T-helper 1 cell treated with Interleukin-12 subunit alpha and Interleukin-12 subunit beta and Interleukin-4 antibody, amounts not matched to agents 30 μg/mL and 1 μg/mL, for 36 hours (primary cell): ENCODE measurements at regions not wholly inside any gene's neighbourhood (a gene's known extent, or its start where the extent isn't known, plus 50 kb on each side); places are given as distances from the start of the nearest gene placed in this dataset.
"Not testable (repeated sequence)": the region's sequence is repeated elsewhere in the genome, so short reads cannot be mapped to it uniquely, and the experiment has no call there.

Experiments
- H3K27ac Mint-ChIP-seq: one replicate; pipeline ENCODE4 v1.8.0; 2021; ENCODE audit warnings: mild to moderate bottlenecking, mixed read lengths
- H3K27me3 Mint-ChIP-seq: one replicate; pipeline ENCODE4 v1.8.0; 2021; ENCODE audit warnings: low read depth, mixed read lengths
- H3K36me3 Mint-ChIP-seq: one replicate; pipeline ENCODE4 v1.8.0; 2021; ENCODE audit warnings: low read depth, mixed read lengths
- H3K4me1 Mint-ChIP-seq: one replicate; pipeline ENCODE4 v1.8.0; 2021; ENCODE audit warnings: low read depth, mixed read lengths
- H3K4me3 Mint-ChIP-seq: one replicate; pipeline ENCODE4 v1.8.0; 2021; ENCODE audit warnings: mild to moderate bottlenecking, moderate library complexity, mixed read lengths
- H3K9me3 Mint-ChIP-seq: one replicate; pipeline ENCODE4 v1.8.0; 2021; ENCODE audit warnings: mixed read lengths

- H3K9me3 Mint-ChIP-seq, H3K36me3 Mint-ChIP-seq, H3K4me3 Mint-ChIP-seq, H3K27me3 Mint-ChIP-seq, H3K4me1 Mint-ChIP-seq, H3K27ac Mint-ChIP-seq: not testable (repeated sequence)
These were observed 1639.2 kb upstream of the TMEFF2 start for GRCh38 chr2:193833895-193834294.

GRCh38 chr2:193824474-193824873 lies 1629.7 kb upstream of the TMEFF2 start:
- no peak overlapping the region for H3K4me3 Mint-ChIP-seq
- H3K4me1 Mint-ChIP-seq: no peaks in the 10 kb centered on the region

DNA sequence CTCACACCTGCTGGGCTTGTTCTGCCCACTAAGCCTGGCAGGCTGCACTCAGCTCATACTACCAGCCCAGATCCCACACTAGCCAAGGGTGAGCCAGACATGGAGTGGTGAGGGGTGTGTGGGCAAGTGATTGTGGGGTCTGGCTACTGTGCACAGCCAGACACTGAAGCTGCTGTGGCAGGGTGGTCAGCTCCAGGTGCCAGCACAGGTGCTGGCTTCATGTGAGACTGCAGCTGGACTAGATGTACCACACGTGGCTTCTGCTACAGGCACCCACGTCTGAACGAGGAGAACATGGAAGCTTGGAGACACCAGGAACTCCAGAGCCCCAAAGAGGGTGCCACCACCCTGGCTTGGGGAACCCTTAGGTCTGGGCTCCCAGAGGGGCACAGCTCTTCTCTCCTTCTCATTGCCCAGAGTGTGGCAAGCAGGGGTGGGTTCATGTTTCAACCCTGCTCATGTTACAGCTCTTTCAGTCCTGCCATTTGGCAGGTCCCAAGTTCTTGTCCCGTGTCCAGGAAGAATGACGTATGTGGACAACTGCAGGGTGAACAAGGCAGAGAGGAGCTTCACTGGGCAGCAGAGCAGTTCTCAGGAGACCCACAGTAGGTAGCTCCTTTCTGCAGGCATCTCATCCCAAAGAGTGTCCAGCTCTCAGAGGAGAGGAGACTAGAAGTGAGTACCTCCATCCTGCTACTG lies 1624.2 kb upstream of the TMEFF2 start:
- Mint-ChIP-seq H3K9me3 (peaks cover 8% of the 10 kb centered on the region), H3K27me3 (no peaks in the 10 kb centered on the region), H3K4me1 (no peaks in the 10 kb centered on the region), H3K27ac (no peak overlapping the region), H3K36me3 (no peaks in the 10 kb centered on the region), H3K4me3 (no peak overlapping the region)

More at GRCh38 chr2:193824474-193824873, 1629.7 kb upstream of the TMEFF2 start:
- Mint-ChIP-seq H3K27me3 (no peaks in the 10 kb centered on the region), H3K9me3 (peaks cover 8% of the 10 kb centered on the region), H3K36me3 (no peaks in the 10 kb centered on the region), H3K27ac (no peak overlapping the region)

DNA sequence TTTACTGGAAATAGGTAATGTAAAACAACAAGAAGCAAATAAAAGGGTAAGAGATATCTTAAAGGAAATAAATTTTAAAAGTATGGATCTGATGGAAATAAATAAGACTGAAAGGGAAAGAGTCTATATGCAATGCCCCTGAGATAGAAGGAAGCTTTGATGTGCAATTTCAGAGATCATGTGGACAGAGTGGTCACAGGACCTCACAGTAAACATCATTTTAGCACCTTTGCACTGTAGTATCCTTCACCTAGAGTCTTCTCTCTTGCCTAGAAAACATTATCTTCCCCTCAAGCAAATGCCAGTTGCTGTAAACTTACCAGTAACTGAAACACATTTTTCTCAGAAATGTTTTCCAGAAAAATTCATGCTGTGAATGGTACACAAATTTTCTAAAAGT lies 1621.3 kb upstream of the TMEFF2 start:
- no peaks in the 10 kb centered on the region for H3K36me3 Mint-ChIP-seq
- no peaks in the 10 kb centered on the region for H3K27me3 Mint-ChIP-seq
- no peak overlapping the region for H3K4me3 Mint-ChIP-seq
- H3K27ac Mint-ChIP-seq: no peak overlapping the region
- H3K4me1 Mint-ChIP-seq: no peaks in the 10 kb centered on the region
- H3K9me3 Mint-ChIP-seq: no peaks in the 10 kb centered on the region

GRCh38 chr2:193810533-193810932 lies 1615.8 kb upstream of the TMEFF2 start:
- H3K4me3 Mint-ChIP-seq: no peak overlapping the region

DNA sequence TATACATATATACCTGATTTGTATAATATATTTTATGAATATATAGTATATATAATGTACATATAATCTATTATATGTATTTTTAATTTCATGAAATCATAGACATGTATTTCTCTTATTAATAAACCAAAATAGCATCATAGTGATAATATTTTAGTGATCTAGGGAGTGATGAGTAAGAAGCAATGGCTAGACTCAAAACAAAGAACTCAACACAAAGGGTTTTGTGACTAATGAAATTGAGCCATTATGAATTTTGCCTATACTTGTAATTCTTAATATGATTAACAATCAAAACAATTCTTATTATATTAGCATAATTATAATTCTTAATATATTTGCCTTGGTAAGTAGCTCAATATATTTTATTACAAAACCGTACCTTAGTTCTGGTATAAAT lies 1614.1 kb upstream of the TMEFF2 start:
- Mint-ChIP-seq H3K36me3 (no peaks in the 10 kb centered on the region), H3K9me3 (no peaks in the 10 kb centered on the region), H3K4me1 (no peaks in the 10 kb centered on the region), H3K4me3 (no peak overlapping the region), H3K27ac (no peak overlapping the region), H3K27me3 (no peaks in the 10 kb centered on the region)

More at GRCh38 chr2:193810533-193810932, 1615.8 kb upstream of the TMEFF2 start:
- H3K36me3 Mint-ChIP-seq: no peaks in the 10 kb centered on the region
- no peaks in the 10 kb centered on the region for H3K27me3 Mint-ChIP-seq
- no peaks in the 10 kb centered on the region for H3K4me1 Mint-ChIP-seq
- no peak overlapping the region for H3K27ac Mint-ChIP-seq
- no peaks in the 10 kb centered on the region for H3K9me3 Mint-ChIP-seq

DNA sequence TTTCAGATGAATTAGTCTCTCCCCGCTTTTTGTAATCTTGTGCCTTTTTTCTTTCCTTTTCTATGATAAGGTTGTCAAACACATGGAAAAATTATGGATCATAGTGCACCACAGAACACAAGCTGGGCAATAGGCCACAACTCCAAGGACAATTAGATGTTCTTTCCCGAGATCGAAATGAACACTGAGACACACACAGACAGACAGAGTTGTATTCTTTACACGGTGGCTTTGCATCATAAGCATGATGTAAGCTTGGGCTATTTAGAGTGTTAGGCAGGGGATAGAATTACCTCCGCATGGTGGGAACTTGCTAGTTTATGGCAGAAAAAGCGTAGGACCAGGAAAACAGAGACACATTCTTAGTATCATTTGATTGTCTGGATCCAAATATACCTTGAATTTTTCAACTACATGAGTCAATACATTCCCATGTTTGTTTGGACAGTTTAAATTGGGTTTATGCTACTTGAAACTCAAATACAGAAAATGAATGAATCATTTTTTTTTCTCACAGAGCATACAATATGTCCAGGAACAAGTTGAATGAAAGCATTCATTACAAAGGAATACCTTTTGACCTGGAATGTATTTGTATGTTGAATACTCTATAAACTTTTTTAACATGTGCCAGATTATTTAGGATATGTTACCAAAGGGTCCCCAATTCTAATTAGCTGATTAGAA lies 1611.5 kb upstream of the TMEFF2 start:
- Mint-ChIP-seq H3K36me3 (no peaks in the 10 kb centered on the region), H3K4me3 (no peak overlapping the region), H3K4me1 (no peaks in the 10 kb centered on the region), H3K9me3 (no peaks in the 10 kb centered on the region), H3K27ac (no peak overlapping the region), H3K27me3 (no peaks in the 10 kb centered on the region)

- Mint-ChIP-seq H3K4me1 (no peaks in the 10 kb centered on the region), H3K4me3 (no peak overlapping the region), H3K9me3 (no peaks in the 10 kb centered on the region), H3K27ac (no peak overlapping the region), H3K36me3 (no peaks in the 10 kb centered on the region), H3K27me3 (no peaks in the 10 kb centered on the region)
These were observed 1602.1 kb upstream of the TMEFF2 start for GRCh38 chr2:193796847-193797246.

DNA sequence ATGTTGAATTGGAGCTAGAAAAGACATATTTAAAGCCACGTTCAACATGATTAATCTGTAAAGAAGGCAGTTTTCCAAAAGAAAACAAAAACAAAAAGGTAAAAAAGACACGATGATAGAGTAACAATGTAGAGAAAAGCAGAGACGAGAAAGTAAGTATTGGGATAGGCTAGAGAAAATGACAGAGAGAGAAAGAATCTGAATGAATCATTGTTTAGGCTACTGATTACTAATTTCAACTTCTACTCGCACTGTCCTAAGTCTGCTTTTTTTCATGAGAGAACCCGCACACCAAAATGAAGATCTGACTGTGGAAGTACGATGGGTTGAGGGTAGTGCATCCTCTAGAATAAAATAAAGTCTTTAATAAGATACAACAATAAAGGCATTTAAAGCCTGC lies 1599.2 kb upstream of the TMEFF2 start:
- Mint-ChIP-seq H3K27me3 (no peaks in the 10 kb centered on the region), H3K9me3 (no peaks in the 10 kb centered on the region), H3K4me3 (no peak overlapping the region), H3K36me3 (no peaks in the 10 kb centered on the region), H3K27ac (no peak overlapping the region), H3K4me1 (no peaks in the 10 kb centered on the region)

- no peak overlapping the region for H3K4me3 Mint-ChIP-seq
- no peaks in the 10 kb centered on the region for H3K27me3 Mint-ChIP-seq
- no peaks in the 10 kb centered on the region for H3K4me1 Mint-ChIP-seq
- no peaks in the 10 kb centered on the region for H3K36me3 Mint-ChIP-seq
- no peak overlapping the region for H3K27ac Mint-ChIP-seq
- no peaks in the 10 kb centered on the region for H3K9me3 Mint-ChIP-seq
These were observed 1588.9 kb upstream of the TMEFF2 start for GRCh38 chr2:193783681-193784080.

- no peak overlapping the region for H3K4me3 Mint-ChIP-seq
- no peak overlapping the region for H3K27ac Mint-ChIP-seq
These were observed 1583.6 kb upstream of the TMEFF2 start for GRCh38 chr2:193778293-193778692.

DNA sequence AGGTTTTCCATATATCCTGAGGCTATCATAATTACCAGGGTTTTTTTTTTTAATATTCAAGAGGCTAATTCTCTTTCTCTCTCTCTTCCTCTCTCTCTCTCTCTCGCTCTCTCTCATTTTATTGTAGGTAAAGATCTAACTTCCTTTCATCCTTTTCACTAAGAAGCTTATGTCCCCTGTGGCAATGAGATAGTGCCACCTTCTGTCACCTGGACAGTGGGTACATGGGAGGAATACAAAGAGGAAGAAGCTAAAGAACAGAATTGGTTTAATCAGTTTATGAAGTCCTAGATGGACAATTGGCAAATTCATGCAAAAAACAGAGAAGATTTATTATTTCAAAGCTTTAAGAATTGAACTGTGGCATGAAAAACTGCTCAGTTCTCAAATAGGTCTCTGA lies 1582.3 kb upstream of the TMEFF2 start:
- Mint-ChIP-seq H3K27ac (no peak overlapping the region), H3K36me3 (no peaks in the 10 kb centered on the region), H3K9me3 (no peaks in the 10 kb centered on the region)

More at GRCh38 chr2:193778293-193778692, 1583.6 kb upstream of the TMEFF2 start:
- Mint-ChIP-seq H3K36me3 (no peaks in the 10 kb centered on the region), H3K27me3 (no peaks in the 10 kb centered on the region), H3K4me1 (no peaks in the 10 kb centered on the region), H3K9me3 (no peaks in the 10 kb centered on the region)

DNA sequence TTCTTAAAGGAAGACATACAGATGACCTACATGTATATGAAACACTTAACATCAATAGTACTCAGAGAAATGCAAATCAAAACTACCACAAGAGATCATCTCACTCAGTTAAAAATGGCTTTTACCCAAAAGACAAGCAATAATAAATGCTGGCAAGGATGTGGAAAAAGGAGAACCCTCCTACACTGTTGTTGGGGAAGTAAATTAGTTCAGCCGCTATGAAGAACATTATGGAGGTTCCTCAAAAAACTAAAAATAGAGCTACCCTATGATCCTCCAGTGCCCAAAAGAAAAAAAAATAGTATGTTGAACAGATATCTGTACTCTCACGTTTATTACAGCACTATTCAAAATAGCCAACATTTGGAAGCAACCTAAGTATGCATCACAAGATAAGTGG lies 1579.4 kb upstream of the TMEFF2 start:
- no peaks in the 10 kb centered on the region for H3K9me3 Mint-ChIP-seq
- H3K27me3 Mint-ChIP-seq: no peaks in the 10 kb centered on the region
- no peak overlapping the region for H3K27ac Mint-ChIP-seq
- H3K36me3 Mint-ChIP-seq: no peaks in the 10 kb centered on the region
- no peak overlapping the region for H3K4me3 Mint-ChIP-seq
- no peaks in the 10 kb centered on the region for H3K4me1 Mint-ChIP-seq

More for the DNA sequence above, 1582.3 kb upstream of the TMEFF2 start:
- no peak overlapping the region for H3K4me3 Mint-ChIP-seq
- H3K4me1 Mint-ChIP-seq: no peaks in the 10 kb centered on the region
- H3K27me3 Mint-ChIP-seq: no peaks in the 10 kb centered on the region

- Mint-ChIP-seq H3K36me3 (no peaks in the 10 kb centered on the region), H3K9me3 (no peaks in the 10 kb centered on the region), H3K27ac (no peak overlapping the region), H3K4me1 (no peaks in the 10 kb centered on the region), H3K4me3 (no peak overlapping the region), H3K27me3 (no peaks in the 10 kb centered on the region)
These were observed 1556.6 kb upstream of the TMEFF2 start for GRCh38 chr2:193751299-193751698.

DNA sequence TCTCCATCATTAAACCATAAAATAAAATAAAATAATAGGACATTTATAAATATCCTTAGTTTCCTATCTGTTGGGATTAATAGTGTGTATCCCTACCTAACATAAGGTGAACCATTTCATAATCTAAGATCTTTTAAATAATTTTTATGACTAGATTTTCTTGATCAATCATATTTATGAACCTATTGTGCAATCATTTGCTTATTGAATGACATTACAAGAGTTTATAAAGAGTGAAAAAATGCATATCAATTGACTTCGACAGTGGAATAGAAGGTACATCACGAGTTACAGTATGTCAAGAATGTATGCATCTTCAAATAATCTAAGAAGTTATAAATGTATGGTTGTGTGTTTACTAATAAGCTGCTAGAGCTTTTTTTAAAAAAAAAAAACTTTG lies 1554.8 kb upstream of the TMEFF2 start:
- Mint-ChIP-seq H3K4me3 (no peak overlapping the region), H3K27me3 (no peaks in the 10 kb centered on the region), H3K36me3 (no peaks in the 10 kb centered on the region), H3K9me3 (no peaks in the 10 kb centered on the region), H3K4me1 (no peaks in the 10 kb centered on the region), H3K27ac (no peak overlapping the region)
